WTC11 (cell line): ENCODE measurements at regions not wholly inside any gene's neighbourhood (a gene's known extent, or its start where the extent isn't known, plus 50 kb on each side); places are given as distances from the start of the nearest gene placed in this dataset.

Experiments used
- ATAC-seq: fragments of 200-7000 bp; cut with Tn5 transposase; 2 replicates; pipeline ENCODE4 v1.10.0; 2021; ENCODE audit warnings: mild to moderate bottlenecking, moderate library complexity
- CTCF ChIA-PET: fragments of 300-600 bp; sonication (Branson Sonifier 250); formaldehyde crosslinking; loops from one replicate; lab custom pipeline; 2021; ENCODE audit warnings: antibody characterized with exemption; lab: Charles Lee
- POLR2A ChIA-PET: fragments of 350-600 bp; sonication (Branson Sonifier 250); formaldehyde crosslinking; loops from one replicate; lab custom pipeline; 2021; ENCODE audit warnings: antibody characterized with exemption; lab: Charles Lee
- DNase-seq: peaks from one replicate; pipeline ENCODE4 v3.0.0; 2021; ENCODE audit warnings: low spot score
- H3K27ac Mint-ChIP-seq: 2 replicates; pipeline ENCODE4 v1.8.0; 2021; ENCODE audit warnings: mixed read lengths
- H3K27me3 Mint-ChIP-seq: 2 replicates; pipeline ENCODE4 v1.8.0; 2021; ENCODE audit warnings: low read depth, mild to moderate bottlenecking, moderate library complexity, mixed read lengths
- H3K36me3 Mint-ChIP-seq: 2 replicates; pipeline ENCODE4 v1.8.0; 2021; ENCODE audit warnings: mixed read lengths
- H3K4me1 Mint-ChIP-seq: 2 replicates; pipeline ENCODE4 v1.8.0; 2022; ENCODE audit warnings: mixed read lengths
- H3K4me3 Mint-ChIP-seq: 2 replicates; pipeline ENCODE4 v1.8.0; 2021; ENCODE audit warnings: mild to moderate bottlenecking, moderate library complexity, mixed read lengths
- H3K9me3 Mint-ChIP-seq: 2 replicates; pipeline ENCODE4 v1.8.0; 2021; ENCODE audit warnings: mixed read lengths
- CREM ChIP-seq: sonication (generic); formaldehyde crosslinking; IDR thresholded peaks from 2 replicates; pipeline ENCODE4 v1.8.1; 2022; ENCODE audit warnings: mild to moderate bottlenecking, missing genetic modification reagents, moderate library complexity
- EMX1 ChIP-seq: fragments of 250-450 bp; sonication (Bioruptor Pico); IDR thresholded peaks from 2 replicates; pipeline ENCODE4 v1.8.0; 2021; ENCODE audit warnings: mild to moderate bottlenecking
- FOXJ3 ChIP-seq: sonication (generic); formaldehyde crosslinking; IDR thresholded peaks from 2 replicates; pipeline ENCODE4 v1.9.0; 2021; ENCODE audit warnings: missing genetic modification reagents, mild to moderate bottlenecking, borderline replicate concordance
- HMGA2 ChIP-seq: fragments of 250-450 bp; sonication (Bioruptor Pico); IDR thresholded peaks from 2 replicates; pipeline ENCODE4 v1.4.0; 2021; ENCODE audit warnings: mild to moderate bottlenecking, moderate library complexity
- JUN ChIP-seq: sonication (generic); formaldehyde crosslinking; IDR thresholded peaks from 2 replicates; pipeline ENCODE4 v1.8.0; 2023; ENCODE audit warnings: mild to moderate bottlenecking, missing genetic modification reagents
- KAT7 ChIP-seq: sonication (generic); formaldehyde crosslinking; IDR thresholded peaks from 2 replicates; pipeline ENCODE4 v1.8.1; 2023; ENCODE audit warnings: missing genetic modification reagents, mild to moderate bottlenecking, borderline replicate concordance
- MYBL2 ChIP-seq: sonication (generic); formaldehyde crosslinking; IDR thresholded peaks from 2 replicates; pipeline ENCODE4 v1.8.1; 2023; ENCODE audit warnings: mild to moderate bottlenecking, moderate library complexity, missing genetic modification reagents
- NR2C2 ChIP-seq: sonication (generic); formaldehyde crosslinking; IDR thresholded peaks from 2 replicates; pipeline ENCODE4 v1.8.0; 2022; ENCODE audit warnings: mild to moderate bottlenecking, missing genetic modification reagents
- NR3C1 ChIP-seq: sonication (generic); formaldehyde crosslinking; conservative IDR thresholded peaks from 2 replicates; pipeline ENCODE4 v1.8.1; 2023; ENCODE audit warnings: low read depth, mild to moderate bottlenecking, missing genetic modification reagents
- PRRX2 ChIP-seq: fragments of 250-450 bp; sonication (Bioruptor Pico); IDR thresholded peaks from 2 replicates; pipeline ENCODE4 v1.8.0; 2021; ENCODE audit warnings: mild to moderate bottlenecking
- TP53 ChIP-seq: sonication (generic); formaldehyde crosslinking; IDR thresholded peaks from 2 replicates; pipeline ENCODE4 v1.8.1; 2023; ENCODE audit warnings: mild to moderate bottlenecking, missing genetic modification reagents
- ZNF263 ChIP-seq: sonication (generic); formaldehyde crosslinking; IDR thresholded peaks from 2 replicates; pipeline ENCODE4 v1.8.1; 2022; ENCODE audit warnings: low read depth, mild to moderate bottlenecking, moderate library complexity, missing genetic modification reagents
- ZNF396 ChIP-seq: fragments of 250-450 bp; sonication (Bioruptor Pico); IDR thresholded peaks from 2 replicates; pipeline ENCODE4 v1.8.0; 2021; ENCODE audit warnings: mild to moderate bottlenecking, moderate library complexity, borderline replicate concordance
- TF ChIP-seq, protein P1 (sequence below): fragments of 250-450 bp; sonication (Bioruptor Pico); conservative IDR thresholded peaks from 2 replicates; pipeline ENCODE4 v1.9.0; 2021; ENCODE audit warnings: mild to moderate bottlenecking
- TF ChIP-seq, protein P2 (sequence below): sonication (generic); formaldehyde crosslinking; IDR thresholded peaks from 2 replicates; pipeline ENCODE4 v1.8.1; 2023; ENCODE audit warnings: mild to moderate bottlenecking, missing genetic modification reagents, borderline replicate concordance
- TF ChIP-seq, protein P3 (sequence below): fragments of 250-450 bp; sonication (Bioruptor Pico); IDR thresholded peaks from 2 replicates; pipeline ENCODE4 v1.9.0; 2021; ENCODE audit warnings: moderate library complexity, mild to moderate bottlenecking, inconsistent platforms, borderline replicate concordance
- TF ChIP-seq, protein P4 (sequence below): fragments of 250-450 bp; sonication (Bioruptor Pico); IDR thresholded peaks from 2 replicates; pipeline ENCODE4 v1.9.0; 2021; ENCODE audit warnings: mild to moderate bottlenecking
- TF ChIP-seq, protein P5 (sequence below): sonication (generic); formaldehyde crosslinking; IDR thresholded peaks from 2 replicates; pipeline ENCODE4 v1.8.1; 2022; ENCODE audit warnings: low read depth, missing genetic modification reagents, borderline replicate concordance
- TF ChIP-seq, protein P6 (sequence below): sonication (generic); formaldehyde crosslinking; IDR thresholded peaks from 2 replicates; pipeline ENCODE4 v1.8.1; 2023; ENCODE audit warnings: mild to moderate bottlenecking, missing genetic modification reagents, moderate library complexity
- TF ChIP-seq, protein P7 (sequence below): sonication (generic); formaldehyde crosslinking; IDR thresholded peaks from 2 replicates; pipeline ENCODE4 v1.8.1; 2022; ENCODE audit warnings: mild to moderate bottlenecking, missing genetic modification reagents, moderate library complexity, borderline replicate concordance
- TF ChIP-seq, protein P8 (sequence below): sonication (generic); formaldehyde crosslinking; IDR thresholded peaks from 2 replicates; pipeline ENCODE4 v1.8.0; 2022; ENCODE audit warnings: mild to moderate bottlenecking, missing genetic modification reagents

DNA sequence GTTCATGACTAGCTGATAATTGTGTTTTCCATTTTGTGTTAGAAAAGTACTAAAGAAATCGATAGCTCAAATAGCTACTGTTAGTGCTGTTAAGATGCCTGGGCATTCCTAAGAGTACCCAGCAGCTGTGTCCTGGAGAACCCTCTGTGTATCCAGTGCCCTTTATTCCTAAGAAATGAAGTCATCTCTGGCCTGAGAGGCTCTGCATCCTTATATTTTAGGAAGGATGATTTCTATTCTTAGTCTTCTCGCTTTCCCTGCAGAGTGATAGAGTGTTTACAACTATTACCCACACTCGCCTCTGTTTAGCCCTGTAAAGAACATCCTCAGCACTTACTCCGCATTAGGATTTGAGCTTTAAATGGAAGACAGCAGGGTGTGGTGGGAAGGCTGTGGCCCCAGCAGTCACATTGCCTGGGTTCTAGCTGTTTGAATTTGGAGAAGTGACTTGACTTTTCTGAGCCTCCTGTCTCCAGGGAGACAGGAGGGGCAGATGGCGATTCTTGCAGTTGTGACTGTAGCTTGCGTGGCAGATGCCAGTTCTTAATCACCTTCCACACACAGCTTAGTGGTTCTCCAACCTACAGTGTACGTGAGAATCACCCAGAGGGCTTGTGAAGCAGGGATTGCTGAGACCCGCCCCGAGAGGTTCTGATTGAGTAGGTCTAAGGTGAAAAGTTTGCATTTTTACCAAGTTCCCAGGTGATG is 177.2 kb upstream of the PITX1 start (continued):
- TF ChIP-seq KAT7 (CRISPR knock-in tag) (no peak), TP53 (no peak), HMGA2 (CRISPR knock-in tag) (no peak), NR2C2 (CRISPR knock-in tag) (no peak), ZNF396 (no peak)
- TF ChIP-seq, protein P1, sequence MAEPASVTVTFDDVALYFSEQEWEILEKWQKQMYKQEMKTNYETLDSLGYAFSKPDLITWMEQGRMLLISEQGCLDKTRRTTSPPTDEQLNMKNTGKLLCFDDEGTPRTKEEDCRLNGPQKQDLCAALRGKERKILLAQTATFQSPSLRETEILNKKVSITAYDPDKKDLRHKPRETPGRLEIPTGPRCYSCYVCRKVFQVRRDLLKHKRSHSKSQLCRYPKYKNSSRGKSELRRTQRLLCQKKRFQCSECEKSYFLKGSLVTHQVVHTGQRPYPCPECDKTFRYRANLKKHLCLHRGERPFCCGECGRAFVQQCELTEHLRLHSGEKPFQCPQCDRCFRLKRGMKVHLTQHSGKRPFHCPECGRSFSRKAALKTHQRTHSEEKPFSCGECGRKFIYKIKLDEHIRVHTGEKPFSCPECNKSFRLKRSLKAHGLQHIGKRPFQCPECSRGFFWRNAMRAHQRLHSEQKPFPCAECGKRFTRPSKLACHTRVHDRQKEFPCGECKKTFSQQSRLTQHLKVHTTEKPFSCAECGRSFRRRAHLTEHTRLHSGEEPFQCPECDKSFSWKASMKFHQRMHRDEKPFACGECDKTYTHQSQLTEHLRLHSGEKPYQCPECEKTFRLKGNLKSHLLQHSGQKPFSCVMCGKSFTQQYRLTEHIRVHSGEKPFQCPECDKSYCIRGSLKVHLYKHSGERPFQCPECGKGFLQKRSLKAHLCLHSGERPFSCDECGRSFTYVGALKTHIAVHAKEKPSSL, result no peak
- TF ChIP-seq, protein P2, sequence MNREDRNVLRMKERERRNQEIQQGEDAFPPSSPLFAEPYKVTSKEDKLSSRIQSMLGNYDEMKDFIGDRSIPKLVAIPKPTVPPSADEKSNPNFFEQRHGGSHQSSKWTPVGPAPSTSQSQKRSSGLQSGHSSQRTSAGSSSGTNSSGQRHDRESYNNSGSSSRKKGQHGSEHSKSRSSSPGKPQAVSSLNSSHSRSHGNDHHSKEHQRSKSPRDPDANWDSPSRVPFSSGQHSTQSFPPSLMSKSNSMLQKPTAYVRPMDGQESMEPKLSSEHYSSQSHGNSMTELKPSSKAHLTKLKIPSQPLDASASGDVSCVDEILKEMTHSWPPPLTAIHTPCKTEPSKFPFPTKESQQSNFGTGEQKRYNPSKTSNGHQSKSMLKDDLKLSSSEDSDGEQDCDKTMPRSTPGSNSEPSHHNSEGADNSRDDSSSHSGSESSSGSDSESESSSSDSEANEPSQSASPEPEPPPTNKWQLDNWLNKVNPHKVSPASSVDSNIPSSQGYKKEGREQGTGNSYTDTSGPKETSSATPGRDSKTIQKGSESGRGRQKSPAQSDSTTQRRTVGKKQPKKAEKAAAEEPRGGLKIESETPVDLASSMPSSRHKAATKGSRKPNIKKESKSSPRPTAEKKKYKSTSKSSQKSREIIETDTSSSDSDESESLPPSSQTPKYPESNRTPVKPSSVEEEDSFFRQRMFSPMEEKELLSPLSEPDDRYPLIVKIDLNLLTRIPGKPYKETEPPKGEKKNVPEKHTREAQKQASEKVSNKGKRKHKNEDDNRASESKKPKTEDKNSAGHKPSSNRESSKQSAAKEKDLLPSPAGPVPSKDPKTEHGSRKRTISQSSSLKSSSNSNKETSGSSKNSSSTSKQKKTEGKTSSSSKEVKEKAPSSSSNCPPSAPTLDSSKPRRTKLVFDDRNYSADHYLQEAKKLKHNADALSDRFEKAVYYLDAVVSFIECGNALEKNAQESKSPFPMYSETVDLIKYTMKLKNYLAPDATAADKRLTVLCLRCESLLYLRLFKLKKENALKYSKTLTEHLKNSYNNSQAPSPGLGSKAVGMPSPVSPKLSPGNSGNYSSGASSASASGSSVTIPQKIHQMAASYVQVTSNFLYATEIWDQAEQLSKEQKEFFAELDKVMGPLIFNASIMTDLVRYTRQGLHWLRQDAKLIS (CRISPR knock-in tag), result no peak
- TF ChIP-seq, protein P3, sequence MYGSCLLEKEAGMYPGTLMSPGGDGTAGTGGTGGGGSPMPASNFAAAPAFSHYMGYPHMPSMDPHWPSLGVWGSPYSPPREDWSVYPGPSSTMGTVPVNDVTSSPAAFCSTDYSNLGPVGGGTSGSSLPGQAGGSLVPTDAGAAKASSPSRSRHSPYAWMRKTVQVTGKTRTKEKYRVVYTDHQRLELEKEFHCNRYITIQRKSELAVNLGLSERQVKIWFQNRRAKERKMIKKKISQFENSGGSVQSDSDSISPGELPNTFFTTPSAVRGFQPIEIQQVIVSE (CRISPR knock-in tag), result no peak

DNA sequence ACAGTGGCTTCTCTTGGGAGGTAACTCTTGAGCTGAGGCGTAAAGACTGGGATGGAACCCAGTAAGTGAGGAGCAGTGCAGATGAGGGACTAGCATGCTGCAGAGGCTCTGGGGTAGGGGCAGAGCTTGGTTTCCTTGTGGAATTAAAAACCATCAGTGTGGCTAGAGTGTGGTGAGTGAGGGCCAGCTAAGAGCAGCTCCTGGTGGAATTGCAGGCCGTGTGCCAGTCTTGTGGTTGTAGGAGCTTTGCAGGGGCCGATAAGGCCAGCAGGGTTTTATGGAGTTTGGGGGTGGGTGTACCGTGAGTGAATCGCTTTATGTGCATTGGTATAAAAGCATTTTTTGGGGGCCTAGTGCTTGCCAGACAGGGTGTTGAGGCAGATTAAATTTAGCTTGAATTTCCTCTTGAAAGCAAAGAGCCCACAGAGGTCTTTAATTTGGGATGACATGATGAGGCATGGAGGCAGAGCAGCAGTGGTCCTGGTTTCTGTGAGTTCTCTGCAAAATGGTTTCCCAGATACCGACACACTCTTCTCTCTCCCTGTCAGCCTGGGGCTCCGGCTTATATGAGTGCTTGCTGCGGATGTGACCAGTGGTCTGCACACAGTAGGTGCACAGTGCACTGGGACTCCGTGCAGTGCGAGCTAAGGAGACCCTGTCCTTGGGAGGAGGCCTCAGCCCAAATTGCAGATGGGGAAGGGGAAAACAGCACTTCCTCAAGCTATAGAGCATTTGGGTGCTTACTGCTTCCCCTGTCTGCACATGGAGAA is 176.4 kb upstream of the PITX1 start:
- ATAC-seq (no peak), DNase-seq (no peak)
- Mint-ChIP-seq H3K36me3 (no peaks in the 10 kb centered on the region), H3K4me1 (peaks cover 34% of the 10 kb centered on the region), H3K9me3 (no peaks in the 10 kb centered on the region), H3K27ac (no peak overlapping the region), H3K4me3 (no peak overlapping the region), H3K27me3 (peaks cover 39% of the 10 kb centered on the region)
- POLR2A ChIA-PET, result no interaction called here
- CTCF ChIA-PET, result interaction anchor here (1.2 kb wide), 1 partner anchor 19 kb away, joined by 3 read pairs; no protein-coding TSS in a partner anchor
- no peak for TF ChIP-seq FOXJ3 (CRISPR knock-in tag)
- TF ChIP-seq, protein P4, sequence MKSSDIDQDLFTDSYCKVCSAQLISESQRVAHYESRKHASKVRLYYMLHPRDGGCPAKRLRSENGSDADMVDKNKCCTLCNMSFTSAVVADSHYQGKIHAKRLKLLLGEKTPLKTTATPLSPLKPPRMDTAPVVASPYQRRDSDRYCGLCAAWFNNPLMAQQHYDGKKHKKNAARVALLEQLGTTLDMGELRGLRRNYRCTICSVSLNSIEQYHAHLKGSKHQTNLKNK (CRISPR knock-in tag), result no peak
- no peak for TF ChIP-seq MYBL2 (CRISPR knock-in tag)
- TF ChIP-seq, protein P5, sequence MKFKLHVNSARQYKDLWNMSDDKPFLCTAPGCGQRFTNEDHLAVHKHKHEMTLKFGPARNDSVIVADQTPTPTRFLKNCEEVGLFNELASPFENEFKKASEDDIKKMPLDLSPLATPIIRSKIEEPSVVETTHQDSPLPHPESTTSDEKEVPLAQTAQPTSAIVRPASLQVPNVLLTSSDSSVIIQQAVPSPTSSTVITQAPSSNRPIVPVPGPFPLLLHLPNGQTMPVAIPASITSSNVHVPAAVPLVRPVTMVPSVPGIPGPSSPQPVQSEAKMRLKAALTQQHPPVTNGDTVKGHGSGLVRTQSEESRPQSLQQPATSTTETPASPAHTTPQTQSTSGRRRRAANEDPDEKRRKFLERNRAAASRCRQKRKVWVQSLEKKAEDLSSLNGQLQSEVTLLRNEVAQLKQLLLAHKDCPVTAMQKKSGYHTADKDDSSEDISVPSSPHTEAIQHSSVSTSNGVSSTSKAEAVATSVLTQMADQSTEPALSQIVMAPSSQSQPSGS, result no peak
- TF ChIP-seq, protein P6, sequence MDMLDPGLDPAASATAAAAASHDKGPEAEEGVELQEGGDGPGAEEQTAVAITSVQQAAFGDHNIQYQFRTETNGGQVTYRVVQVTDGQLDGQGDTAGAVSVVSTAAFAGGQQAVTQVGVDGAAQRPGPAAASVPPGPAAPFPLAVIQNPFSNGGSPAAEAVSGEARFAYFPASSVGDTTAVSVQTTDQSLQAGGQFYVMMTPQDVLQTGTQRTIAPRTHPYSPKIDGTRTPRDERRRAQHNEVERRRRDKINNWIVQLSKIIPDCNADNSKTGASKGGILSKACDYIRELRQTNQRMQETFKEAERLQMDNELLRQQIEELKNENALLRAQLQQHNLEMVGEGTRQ, result no peak
- TF ChIP-seq, protein P7, sequence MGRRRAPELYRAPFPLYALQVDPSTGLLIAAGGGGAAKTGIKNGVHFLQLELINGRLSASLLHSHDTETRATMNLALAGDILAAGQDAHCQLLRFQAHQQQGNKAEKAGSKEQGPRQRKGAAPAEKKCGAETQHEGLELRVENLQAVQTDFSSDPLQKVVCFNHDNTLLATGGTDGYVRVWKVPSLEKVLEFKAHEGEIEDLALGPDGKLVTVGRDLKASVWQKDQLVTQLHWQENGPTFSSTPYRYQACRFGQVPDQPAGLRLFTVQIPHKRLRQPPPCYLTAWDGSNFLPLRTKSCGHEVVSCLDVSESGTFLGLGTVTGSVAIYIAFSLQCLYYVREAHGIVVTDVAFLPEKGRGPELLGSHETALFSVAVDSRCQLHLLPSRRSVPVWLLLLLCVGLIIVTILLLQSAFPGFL (CRISPR knock-in tag), result no peak
- TF ChIP-seq JUN (CRISPR knock-in tag), result no peak
- no peak for TF ChIP-seq PRRX2 (CRISPR knock-in tag)
- no peak for TF ChIP-seq EMX1 (CRISPR knock-in tag)
- TF ChIP-seq ZNF263 (CRISPR knock-in tag), result no peak
- no peak for TF ChIP-seq CREM (CRISPR knock-in tag)
- TF ChIP-seq, protein P8, sequence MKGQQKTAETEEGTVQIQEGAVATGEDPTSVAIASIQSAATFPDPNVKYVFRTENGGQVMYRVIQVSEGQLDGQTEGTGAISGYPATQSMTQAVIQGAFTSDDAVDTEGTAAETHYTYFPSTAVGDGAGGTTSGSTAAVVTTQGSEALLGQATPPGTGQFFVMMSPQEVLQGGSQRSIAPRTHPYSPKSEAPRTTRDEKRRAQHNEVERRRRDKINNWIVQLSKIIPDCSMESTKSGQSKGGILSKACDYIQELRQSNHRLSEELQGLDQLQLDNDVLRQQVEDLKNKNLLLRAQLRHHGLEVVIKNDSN (CRISPR knock-in tag), result no peak
- TF ChIP-seq NR3C1, result no peak
- TF ChIP-seq, protein P3 (CRISPR knock-in tag), result no peak
- no peak for TF ChIP-seq NR2C2 (CRISPR knock-in tag)
